GM12878 (cell line): ENCODE measurements at regions not wholly inside any gene's neighbourhood (a gene's known extent, or its start where the extent isn't known, plus 50 kb on each side); places are given as distances from the start of the nearest gene placed in this dataset.

Experiments used
- ATAC-seq: fragments of 200-7000 bp; cut with Tn5 transposase; 3 replicates; pipeline ENCODE4 v1.9.1; 2020; ENCODE audit warnings: mild to moderate bottlenecking, moderate library complexity
- BruUV-seq: library from RNA; stranded (reverse); fragments of 400-500 nt; replicated peaks from 2 replicates; lab custom pipeline; 2021; lab: Mats Ljungman, UMichigan
- CTCF ChIA-PET: fragments of 300-600 bp; sonication (Branson Sonifier 250); formaldehyde crosslinking; extraction: SDS; loops from one replicate; lab custom pipeline; 2021; ENCODE audit warnings: inconsistent platforms; lab: Yijun Ruan, JAX
- POLR2A ChIA-PET: fragments of 350-600 bp; formaldehyde crosslinking; extraction: SDS; loops from one replicate; lab custom pipeline; 2021; ENCODE audit warnings: inconsistent platforms; lab: Charles Lee
- RAD21 ChIA-PET: fragments of 300-600 bp; sonication (Branson Sonifier 250); formaldehyde crosslinking; loops from one replicate; lab custom pipeline; 2023; ENCODE audit warnings: antibody characterized with exemption; ENCODE audit not compliant: unreplicated experiment; lab: Charles Lee
- SMC1A ChIA-PET: fragments of 300-600 bp; sonication (Branson Sonifier 250); formaldehyde crosslinking; loops from one replicate; lab custom pipeline; 2023; ENCODE audit not compliant: unreplicated experiment, uncharacterized antibody; lab: Charles Lee
- DNase-seq: peaks from one replicate; pipeline ENCODE4 v3.0.0-alpha.2; 2011; ENCODE audit warnings: low read depth, low spot score
- FAIRE-seq: peaks from 3 replicates; lab custom pipeline; 2011; peaks lifted over from hg19 to GRCh38; lab: Jason Lieb, UNC
- H2AFZ ChIP-seq: 2 replicates; pipeline ENCODE4 v1.6.0; 2011; ENCODE audit warnings: low read depth, low read length, control low read depth; ENCODE audit not compliant: control insufficient read depth
- H3K27ac ChIP-seq: 2 replicates; pipeline ENCODE4 v1.5.1; 2011; ENCODE audit warnings: control low read depth; ENCODE audit not compliant: control insufficient read depth, insufficient read depth
- H3K27me3 ChIP-seq, 2 experiments: replicated peaks in 1 of 2; 2 replicates each; pipeline versions ENCODE4 v1.6.0 to v1.6.1; 2011; ENCODE audit warnings: low read length in 1 of 2; ENCODE audit not compliant: control insufficient read depth in 2 of 2, insufficient read depth in 2 of 2
- H3K36me3 ChIP-seq, 2 experiments: 2 replicates each; pipeline ENCODE4 v1.5.1; 2011; ENCODE audit warnings: low read length in 1 of 2; ENCODE audit not compliant: control insufficient read depth in 2 of 2, insufficient read depth in 2 of 2
- H3K4me1 ChIP-seq: 2 replicates; pipeline ENCODE4 v1.6.1; 2011; ENCODE audit warnings: mild to moderate bottlenecking, low read length, moderate library complexity, mixed read lengths; ENCODE audit not compliant: control insufficient read depth, insufficient read depth
- H3K4me2 ChIP-seq: 2 replicates; pipeline ENCODE4 v1.6.0; 2011; ENCODE audit warnings: control low read depth; ENCODE audit not compliant: control insufficient read depth, insufficient read depth
- H3K4me3 ChIP-seq: fragments of 200-600 bp; sonication (generic); 2 replicates; pipeline ENCODE4 v1.5.1; 2016
- H3K79me2 ChIP-seq: 2 replicates; pipeline ENCODE4 v1.6.0; 2011; ENCODE audit warnings: low read length; ENCODE audit not compliant: control insufficient read depth, insufficient read depth
- H3K9ac ChIP-seq: 2 replicates; pipeline ENCODE4 v1.8.0; 2011; ENCODE audit warnings: low read length, control low read depth, mixed read lengths; ENCODE audit not compliant: control insufficient read depth, insufficient read depth
- H3K9me3 ChIP-seq: replicated peaks from 3 replicates; pipeline ENCODE4 v1.5.1; 2011; ENCODE audit warnings: mild to moderate bottlenecking, low read length; ENCODE audit not compliant: control insufficient read depth, insufficient read depth
- H4K20me1 ChIP-seq: 2 replicates; pipeline ENCODE4 v1.6.0; 2011; ENCODE audit not compliant: control insufficient read depth, insufficient read depth
- EGR1 ChIP-seq, 2 experiments: IDR thresholded peaks; 1 replicate in 1 of 2; 2 replicates in 1 of 2; pipeline ENCODE4 v1.6.1; 2011 to 2012; ENCODE audit warnings: low read depth in 2 of 2, low read length in 2 of 2, borderline replicate concordance in 1 of 2, mild to moderate bottlenecking in 1 of 2, moderate library complexity in 1 of 2
- HDAC2 ChIP-seq: fragments of 200-600 bp; sonication (generic); IDR thresholded peaks from 2 replicates; pipeline ENCODE4 v1.6.1; 2017
- HDAC6 ChIP-seq: fragments of 200-600 bp; sonication (generic); IDR thresholded peaks from one replicate; pipeline ENCODE4 v1.8.0; 2017; ENCODE audit warnings: antibody characterized with exemption; ENCODE audit not compliant: unreplicated experiment
- MEF2B ChIP-seq: fragments of 450-650 bp; IDR thresholded peaks from 2 replicates; pipeline ENCODE4 v1.6.1; 2018; ENCODE audit warnings: mild to moderate bottlenecking, moderate library complexity; ENCODE audit not compliant: partially characterized antibody, poor library complexity, severe bottlenecking
- MTA3 ChIP-seq: IDR thresholded peaks from 2 replicates; pipeline ENCODE4 v1.6.1; 2012; ENCODE audit warnings: low read length, inconsistent platforms, borderline replicate concordance
- MXI1 ChIP-seq: fragments of 150-350 bp; IDR thresholded peaks from 2 replicates; pipeline ENCODE4 v1.6.1; 2011; ENCODE audit warnings: low read depth, mild to moderate bottlenecking, inconsistent platforms, low read length, improper control_type of control experiment
- POLR2AphosphoS5 ChIP-seq: IDR thresholded peaks from 2 replicates; pipeline ENCODE4 v1.6.1; 2011; ENCODE audit warnings: mild to moderate bottlenecking, low read length, inconsistent platforms
- RFX5 ChIP-seq: IDR thresholded peaks from 2 replicates; pipeline ENCODE4 v1.6.1; 2011; ENCODE audit warnings: low read depth, low read length, improper control_type of control experiment
- TARDBP ChIP-seq: IDR thresholded peaks from 2 replicates; pipeline ENCODE4 v1.6.1; 2016; ENCODE audit warnings: borderline replicate concordance
- TCF12 ChIP-seq: IDR thresholded peaks from 2 replicates; pipeline ENCODE4 v1.6.1; 2011; ENCODE audit warnings: low read depth, mild to moderate bottlenecking, low read length
- WGBS: methylation state at CpG from one replicate; pipeline ENCODE4 v1.1.6; 2016; ENCODE audit warnings: low lambda C conversion rate; ENCODE audit not compliant: insufficient replicate concordance, insufficient coverage; ENCODE audit errors: missing lambda C conversion rate; 5-methylcytosine and 5-hydroxymethylcytosine counted together
- in situ Hi-C: fragments of 300-500 bp; cut with MboI; formaldehyde crosslinking; loops from 9 replicates; pipeline ENCODE4 v1.14.3; 2018; ENCODE audit warnings: mixed read lengths
- intact Hi-C: fragments of 100-400 bp; cut with micrococcal nuclease; formaldehyde crosslinking; loops from one replicate; pipeline ENCODE4 v1.14.2; 2022; ENCODE audit not compliant: unreplicated experiment
- TF ChIP-seq, protein P1 (sequence below), 3 experiments: IDR thresholded peaks in 2 of 3; conservative IDR thresholded peaks in 1 of 3; 2 replicates each; pipeline ENCODE4 v1.5.1; 2011; ENCODE audit warnings: low read depth in 3 of 3, low read length in 3 of 3, mild to moderate bottlenecking in 3 of 3, control low read depth in 2 of 3, moderate library complexity in 2 of 3, inconsistent platforms in 1 of 3, mixed read lengths in 1 of 3; ENCODE audit not compliant: control insufficient read depth in 2 of 3, insufficient read depth in 1 of 3; ENCODE audit errors: extremely low read depth in 1 of 3
- TF ChIP-seq, protein P2 (sequence below): fragments of 450-650 bp; IDR thresholded peaks from 2 replicates; pipeline ENCODE4 v1.6.1; 2016; ENCODE audit warnings: mild to moderate bottlenecking
- TF ChIP-seq, protein P3 (sequence below): fragments of 450-650 bp; IDR thresholded peaks from 2 replicates; pipeline ENCODE4 v1.6.1; 2014; ENCODE audit warnings: mild to moderate bottlenecking

DNA sequence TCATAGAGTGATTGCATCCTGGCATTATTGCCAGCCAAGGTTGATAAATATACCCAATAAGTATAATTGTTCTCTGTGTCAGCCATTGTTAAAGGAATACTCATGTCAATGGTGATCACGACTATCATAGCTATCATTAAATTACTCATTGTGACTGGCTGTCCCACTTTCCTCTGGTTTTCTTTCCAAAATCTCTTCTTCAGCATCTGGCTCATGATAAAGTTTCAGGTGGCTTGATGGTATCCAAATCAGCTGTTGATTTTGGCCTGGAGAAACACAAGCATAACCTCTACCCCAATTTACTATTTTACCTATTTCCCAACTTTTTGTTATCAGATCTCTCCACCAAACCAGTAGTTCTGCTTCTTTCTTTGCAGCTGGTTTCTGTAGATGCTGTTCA is 67.1 kb upstream of the SPIN2A start:
- RAD21 ChIA-PET: no interaction called here
- ATAC-seq: no peak

More for the DNA sequence above, 67.1 kb upstream of the SPIN2A start:
- H3K4me3 ChIP-seq: no peak overlapping the region
- no peaks in the 10 kb centered on the region for H3K4me1 ChIP-seq
- H3K4me2 ChIP-seq: no peak overlapping the region
- CTCF ChIA-PET: no interaction called here
- TF ChIP-seq, protein P1, sequence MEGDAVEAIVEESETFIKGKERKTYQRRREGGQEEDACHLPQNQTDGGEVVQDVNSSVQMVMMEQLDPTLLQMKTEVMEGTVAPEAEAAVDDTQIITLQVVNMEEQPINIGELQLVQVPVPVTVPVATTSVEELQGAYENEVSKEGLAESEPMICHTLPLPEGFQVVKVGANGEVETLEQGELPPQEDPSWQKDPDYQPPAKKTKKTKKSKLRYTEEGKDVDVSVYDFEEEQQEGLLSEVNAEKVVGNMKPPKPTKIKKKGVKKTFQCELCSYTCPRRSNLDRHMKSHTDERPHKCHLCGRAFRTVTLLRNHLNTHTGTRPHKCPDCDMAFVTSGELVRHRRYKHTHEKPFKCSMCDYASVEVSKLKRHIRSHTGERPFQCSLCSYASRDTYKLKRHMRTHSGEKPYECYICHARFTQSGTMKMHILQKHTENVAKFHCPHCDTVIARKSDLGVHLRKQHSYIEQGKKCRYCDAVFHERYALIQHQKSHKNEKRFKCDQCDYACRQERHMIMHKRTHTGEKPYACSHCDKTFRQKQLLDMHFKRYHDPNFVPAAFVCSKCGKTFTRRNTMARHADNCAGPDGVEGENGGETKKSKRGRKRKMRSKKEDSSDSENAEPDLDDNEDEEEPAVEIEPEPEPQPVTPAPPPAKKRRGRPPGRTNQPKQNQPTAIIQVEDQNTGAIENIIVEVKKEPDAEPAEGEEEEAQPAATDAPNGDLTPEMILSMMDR (IDR thresholded peaks at IDR 0.05 in 2 of 3, conservative IDR thresholded peaks at IDR 0.05 in 1 of 3; ENCODE audit: control insufficient read depth in 2 of 3, extremely low read depth in 1 of 3, insufficient read depth in 1 of 3, low read depth in 3 of 3, low read length in 3 of 3): no peak
- no peak for TF ChIP-seq TCF12
- TF ChIP-seq MEF2B: no peak
- TF ChIP-seq MTA3: no peak
- TF ChIP-seq MXI1: no peak
- TF ChIP-seq, protein P2, sequence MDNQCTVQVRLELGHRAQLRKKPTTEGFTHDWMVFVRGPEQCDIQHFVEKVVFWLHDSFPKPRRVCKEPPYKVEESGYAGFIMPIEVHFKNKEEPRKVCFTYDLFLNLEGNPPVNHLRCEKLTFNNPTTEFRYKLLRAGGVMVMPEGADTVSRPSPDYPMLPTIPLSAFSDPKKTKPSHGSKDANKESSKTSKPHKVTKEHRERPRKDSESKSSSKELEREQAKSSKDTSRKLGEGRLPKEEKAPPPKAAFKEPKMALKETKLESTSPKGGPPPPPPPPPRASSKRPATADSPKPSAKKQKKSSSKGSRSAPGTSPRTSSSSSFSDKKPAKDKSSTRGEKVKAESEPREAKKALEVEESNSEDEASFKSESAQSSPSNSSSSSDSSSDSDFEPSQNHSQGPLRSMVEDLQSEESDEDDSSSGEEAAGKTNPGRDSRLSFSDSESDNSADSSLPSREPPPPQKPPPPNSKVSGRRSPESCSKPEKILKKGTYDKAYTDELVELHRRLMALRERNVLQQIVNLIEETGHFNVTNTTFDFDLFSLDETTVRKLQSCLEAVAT: no peak
- TF ChIP-seq HDAC2: no peak
- no peak for TF ChIP-seq POLR2AphosphoS5
- no peak for TF ChIP-seq RFX5
- TF ChIP-seq HDAC6: no peak
- no peak for TF ChIP-seq TARDBP
- TF ChIP-seq, protein P3, sequence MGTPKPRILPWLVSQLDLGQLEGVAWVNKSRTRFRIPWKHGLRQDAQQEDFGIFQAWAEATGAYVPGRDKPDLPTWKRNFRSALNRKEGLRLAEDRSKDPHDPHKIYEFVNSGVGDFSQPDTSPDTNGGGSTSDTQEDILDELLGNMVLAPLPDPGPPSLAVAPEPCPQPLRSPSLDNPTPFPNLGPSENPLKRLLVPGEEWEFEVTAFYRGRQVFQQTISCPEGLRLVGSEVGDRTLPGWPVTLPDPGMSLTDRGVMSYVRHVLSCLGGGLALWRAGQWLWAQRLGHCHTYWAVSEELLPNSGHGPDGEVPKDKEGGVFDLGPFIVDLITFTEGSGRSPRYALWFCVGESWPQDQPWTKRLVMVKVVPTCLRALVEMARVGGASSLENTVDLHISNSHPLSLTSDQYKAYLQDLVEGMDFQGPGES: no peak
- TF ChIP-seq EGR1 (IDR thresholded peaks at IDR 0.05; ENCODE audit: borderline replicate concordance in 1 of 2, low read depth in 2 of 2, low read length in 2 of 2): no peak
- TF ChIP-seq, all 136 proteins: peak for 0
- intact Hi-C loops: no loop called here
- Histone ChIP-seq H3K9me3 (no peaks in the 10 kb centered on the region; the same call in 2 of the 3 replicates), H3K36me3 (no peaks in the 10 kb centered on the region), H4K20me1 (no peaks in the 10 kb centered on the region), H2AFZ (no peak overlapping the region), H3K27ac (no peak overlapping the region), H3K27me3 (no peaks in the 10 kb centered on the region), H3K9ac (no peak overlapping the region), H3K79me2 (no peaks in the 10 kb centered on the region)
- in situ Hi-C loops: no loop called here
- ChIA-PET SMC1A (no interaction called here), POLR2A (no interaction called here)
- FAIRE-seq: no peak
- no peak for DNase-seq
- 45% methylated on average over 1 of the region's 1 CpG for WGBS
- BruUV-seq: no TSS peak
